Neuronal stem cell (in vitro differentiated cells): ENCODE measurements at regions not wholly inside any gene's neighbourhood (a gene's known extent, or its start where the extent isn't known, plus 50 kb on each side); places are given as distances from the start of the nearest gene placed in this dataset.

ENCODE experiments used
- DNase-seq: peaks from one replicate; pipeline ENCODE4 v3.0.0-alpha.2; 2013; ENCODE audit warnings: low spot score
- H2AFZ ChIP-seq: one replicate; pipeline ENCODE4 v1.6.1; 2013; ENCODE audit warnings: mild to moderate bottlenecking, low read length, inconsistent platforms
- H2AK5ac ChIP-seq: 2 replicates; pipeline ENCODE4 v1.6.1; 2013; ENCODE audit warnings: low read depth, mild to moderate bottlenecking, inconsistent platforms, low read length, moderate library complexity, mixed read lengths
- H2BK120ac ChIP-seq: 2 replicates; pipeline ENCODE4 v1.6.1; 2013; ENCODE audit warnings: low read depth, mild to moderate bottlenecking, inconsistent platforms, low read length, moderate library complexity, mixed read lengths
- H2BK12ac ChIP-seq: one replicate; pipeline ENCODE4 v1.6.1; 2013; ENCODE audit warnings: low read length, inconsistent platforms
- H2BK15ac ChIP-seq: 2 replicates; pipeline ENCODE4 v1.6.1; 2013; ENCODE audit warnings: mild to moderate bottlenecking, low read length, inconsistent platforms, mixed read lengths
- H2BK5ac ChIP-seq: one replicate; pipeline ENCODE4 v1.6.1; 2013; ENCODE audit warnings: inconsistent platforms, mild to moderate bottlenecking, low read length, moderate library complexity
- H3K14ac ChIP-seq: one replicate; pipeline ENCODE4 v1.6.1; 2013; ENCODE audit warnings: low read length, inconsistent platforms
- H3K18ac ChIP-seq: 2 replicates; pipeline ENCODE4 v1.6.1; 2013; ENCODE audit warnings: low read length, inconsistent platforms
- H3K23ac ChIP-seq: 2 replicates; pipeline ENCODE4 v1.6.1; 2013; ENCODE audit warnings: low read depth, mild to moderate bottlenecking, mixed read lengths, low read length, inconsistent platforms; ENCODE audit not compliant: poor library complexity
- H3K27ac ChIP-seq: replicated peaks from 3 replicates; pipeline ENCODE4 v1.5.1; 2013; ENCODE audit warnings: low read length, inconsistent platforms
- H3K27me3 ChIP-seq, 3 experiments: 2 replicates each; pipeline ENCODE4 v1.6.1; 2013; ENCODE audit warnings: low read length in 3 of 3, mild to moderate bottlenecking in 2 of 3, inconsistent platforms in 1 of 3, low read depth in 1 of 3, mixed read lengths in 1 of 3, moderate library complexity in 1 of 3; ENCODE audit not compliant: control insufficient read depth in 3 of 3, insufficient read depth in 3 of 3
- H3K36me3 ChIP-seq, 2 donors: replicated peaks in 1 of 2; 2 replicates each; pipeline ENCODE4 v1.6.1; 2013; ENCODE audit warnings: low read length in 2 of 2; ENCODE audit not compliant: control insufficient read depth in 2 of 2, insufficient read depth in 2 of 2
- H3K4ac ChIP-seq: 2 replicates; pipeline ENCODE4 v1.6.1; 2013; ENCODE audit warnings: inconsistent platforms, mild to moderate bottlenecking, low read length, moderate library complexity
- H3K4me1 ChIP-seq, 2 donors: 1 replicate in 1 of 2; 2 replicates in 1 of 2; pipeline ENCODE4 v1.6.1; 2013; ENCODE audit warnings: low read length in 2 of 2, low read depth in 1 of 2; ENCODE audit not compliant: control insufficient read depth in 2 of 2, insufficient read depth in 1 of 2
- H3K4me2 ChIP-seq: one replicate; pipeline ENCODE4 v1.6.1; 2013; ENCODE audit warnings: mild to moderate bottlenecking, low read length, inconsistent platforms; ENCODE audit not compliant: insufficient read depth, poor library complexity, severe bottlenecking
- H3K4me3 ChIP-seq, 2 donors: 2 replicates each; pipeline ENCODE4 v1.5.1; 2013; ENCODE audit warnings: low read length in 2 of 2, mild to moderate bottlenecking in 2 of 2, inconsistent platforms in 1 of 2, moderate library complexity in 1 of 2
- H3K79me1 ChIP-seq: one replicate; pipeline ENCODE4 v1.6.1; 2013; ENCODE audit warnings: low read depth, mild to moderate bottlenecking, inconsistent platforms, low read length, moderate library complexity
- H3K9ac ChIP-seq: one replicate; pipeline ENCODE4 v1.6.1; 2013; ENCODE audit warnings: mild to moderate bottlenecking, low read depth, low read length, inconsistent platforms; ENCODE audit not compliant: poor library complexity
- H3K9me3 ChIP-seq, 2 donors: replicated peaks in 1 of 2; 2 replicates each; pipeline versions ENCODE3 to v1.6.1; 2013; ENCODE audit warnings: low read length in 2 of 2, mild to moderate bottlenecking in 2 of 2, inconsistent platforms in 1 of 2, low read depth in 1 of 2, mixed read lengths in 1 of 2, moderate library complexity in 1 of 2; ENCODE audit not compliant: control insufficient read depth in 2 of 2, insufficient read depth in 1 of 2
- H4K8ac ChIP-seq: one replicate; pipeline ENCODE4 v1.6.1; 2013; ENCODE audit warnings: low read depth, mild to moderate bottlenecking, inconsistent platforms, low read length, moderate library complexity
- H4K91ac ChIP-seq: one replicate; pipeline ENCODE4 v1.6.1; 2013; ENCODE audit warnings: low read length, low read depth, mild to moderate bottlenecking, inconsistent platforms; ENCODE audit not compliant: poor library complexity
- WGBS, 2 donors: extraction: QIAGEN DNeasy Blood & Tissue Kit; methylation state at CpG; one replicate each; pipeline ENCODE4 v1.1.7; 2013; ENCODE audit warnings: missing lambda C conversion rate in 2 of 2, mixed read lengths in 1 of 2; ENCODE audit not compliant: insufficient read length in 2 of 2, insufficient replicate concordance in 1 of 2; ENCODE audit errors: extremely low coverage in 2 of 2; 5-methylcytosine and 5-hydroxymethylcytosine counted together

DNA sequence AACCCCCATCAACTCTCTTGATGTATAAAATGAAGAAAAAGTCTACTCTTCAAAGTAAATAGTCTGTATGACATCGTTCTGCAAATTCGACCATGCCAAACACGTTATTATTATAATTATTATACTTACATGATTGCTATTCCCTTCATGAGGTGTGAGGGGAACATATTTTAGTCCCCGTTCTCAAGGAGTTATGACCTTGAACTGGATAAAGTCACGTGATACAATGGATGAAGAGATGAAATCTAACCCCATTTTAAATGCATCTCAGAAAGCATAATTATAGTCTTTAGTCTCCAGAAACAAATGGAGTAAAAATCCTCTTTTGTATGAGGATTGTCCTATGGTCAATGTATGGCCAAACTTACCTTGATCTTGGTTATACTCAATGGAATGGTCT is 250.3 kb downstream of the HS3ST1 start:
- no peak overlapping the region for H2AK5ac ChIP-seq
- WGBS, 2 donors, result no CpG with 5 or more reads among the region's 5 CpGs
- DNase-seq, result no peak

DNA sequence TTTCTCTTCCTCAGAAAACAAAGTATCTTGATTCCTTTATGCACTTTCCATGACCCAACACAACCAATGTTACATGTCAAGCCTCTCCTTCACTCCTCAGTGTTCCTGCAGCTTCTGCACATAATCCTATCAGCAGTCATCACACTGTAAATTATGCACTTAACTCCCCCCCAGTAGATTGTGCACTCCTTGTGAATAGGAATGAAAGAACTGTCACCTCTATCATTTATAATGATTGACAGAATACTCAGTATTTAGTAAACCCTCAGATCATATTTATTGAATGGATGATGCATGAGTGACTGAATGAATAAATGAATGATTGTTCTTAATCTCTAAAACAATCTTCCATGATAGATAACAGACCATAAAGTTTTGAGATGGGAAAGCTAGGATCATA is 253.3 kb downstream of the HS3ST1 start:
- H2BK15ac ChIP-seq, result no peak overlapping the region

More for the DNA sequence above, 250.3 kb downstream of the HS3ST1 start:
- Histone ChIP-seq H2BK5ac (no peak overlapping the region), H3K27ac (no peak overlapping the region), H4K91ac (no peak overlapping the region), H2AFZ (no peak overlapping the region), H3K23ac (no peak overlapping the region), H3K14ac (no peak overlapping the region), H3K9me3 (no peaks in the 10 kb centered on the region), H3K9ac (no peak overlapping the region), H2BK12ac (no peak overlapping the region), H3K4me3 (no peak overlapping the region), H3K4me1 (no peaks in the 10 kb centered on the region), H2BK15ac (no peak overlapping the region), H3K4me2 (no peak overlapping the region), H3K36me3 (no peaks in the 10 kb centered on the region), H3K18ac (no peak overlapping the region), H3K4ac (no peak overlapping the region), H4K8ac (no peak overlapping the region), H3K79me1 (no peaks in the 10 kb centered on the region), H3K27me3 (no peaks in the 10 kb centered on the region), H2BK120ac (no peak overlapping the region)

GRCh38 chr4:11166606-11167005 is 262.1 kb downstream of the HS3ST1 start:
- Histone ChIP-seq H3K4ac (no peak overlapping the region), H4K91ac (no peak overlapping the region), H3K79me1 (no peaks in the 10 kb centered on the region), H3K18ac (no peak overlapping the region), H3K9me3 (no peaks in the 10 kb centered on the region), H3K23ac (no peak overlapping the region), H2BK15ac (no peak overlapping the region), H2BK12ac (no peak overlapping the region), H3K4me2 (no peak overlapping the region), H3K27ac (no peak overlapping the region), H2AK5ac (no peak overlapping the region), H3K4me3 (no peak overlapping the region), H4K8ac (no peak overlapping the region), H3K27me3 (no peaks in the 10 kb centered on the region), H2BK5ac (no peak overlapping the region), H3K9ac (no peak overlapping the region), H3K36me3 (no peaks in the 10 kb centered on the region), H3K14ac (no peak overlapping the region), H2AFZ (no peak overlapping the region), H2BK120ac (no peak overlapping the region), H3K4me1 (no peaks in the 10 kb centered on the region)
- no peak for DNase-seq

More for the DNA sequence above, 253.3 kb downstream of the HS3ST1 start:
- Histone ChIP-seq H2BK12ac (no peak overlapping the region), H2BK120ac (no peak overlapping the region), H3K23ac (no peak overlapping the region), H2BK5ac (no peak overlapping the region), H3K4ac (no peak overlapping the region), H3K4me3 (no peak overlapping the region), H4K91ac (no peak overlapping the region), H4K8ac (no peak overlapping the region), H3K9me3 (no peaks in the 10 kb centered on the region), H3K36me3 (no peaks in the 10 kb centered on the region), H3K14ac (no peak overlapping the region), H3K18ac (no peak overlapping the region), H3K27me3 (no peaks in the 10 kb centered on the region), H3K27ac (no peak overlapping the region), H3K4me1 (no peaks in the 10 kb centered on the region), H3K9ac (no peak overlapping the region), H2AFZ (no peak overlapping the region), H3K79me1 (no peaks in the 10 kb centered on the region), H2AK5ac (no peak overlapping the region), H3K4me2 (no peak overlapping the region)
- DNase-seq, result no peak

GRCh38 chr4:11166034-11166433 is 262.7 kb downstream of the HS3ST1 start:
- no peak overlapping the region for H2AK5ac ChIP-seq
- no peak overlapping the region for H3K14ac ChIP-seq
- no peak overlapping the region for H3K18ac ChIP-seq

More at GRCh38 chr4:11166034-11166433, 262.7 kb downstream of the HS3ST1 start:
- H2BK5ac ChIP-seq, result no peak overlapping the region
- WGBS, 2 donors, result no CpG with 5 or more reads among the region's 4 CpGs
- no peak overlapping the region for H4K91ac ChIP-seq
- no peaks in the 10 kb centered on the region for H3K79me1 ChIP-seq
- no peaks in the 10 kb centered on the region for H3K4me1 ChIP-seq
- no peak overlapping the region for H4K8ac ChIP-seq
- no peak overlapping the region for H3K23ac ChIP-seq
- H3K4ac ChIP-seq, result no peak overlapping the region
- no peaks in the 10 kb centered on the region for H3K27me3 ChIP-seq
- no peak for DNase-seq
- no peak overlapping the region for H3K4me2 ChIP-seq
- no peaks in the 10 kb centered on the region for H3K36me3 ChIP-seq
- no peak overlapping the region for H2BK15ac ChIP-seq
- no peak overlapping the region for H3K9ac ChIP-seq
- no peak overlapping the region for H3K4me3 ChIP-seq
- no peak overlapping the region for H2BK120ac ChIP-seq
- no peak overlapping the region for H2BK12ac ChIP-seq
- no peaks in the 10 kb centered on the region for H3K9me3 ChIP-seq
- H3K27ac ChIP-seq, result no peak overlapping the region
- H2AFZ ChIP-seq, result no peak overlapping the region
